Body of pancreas (tissue), 4 donors: ENCODE measurements at regions not wholly inside any gene's neighbourhood (a gene's known extent, or its start where the extent isn't known, plus 50 kb on each side); places are given as distances from the start of the nearest gene placed in this dataset.

Experiments
- ATAC-seq: fragments of 150-250 bp; one replicate; pipeline ENCODE4 v1.9.1; 2016
- DNase-seq, 4 donors: peaks; one replicate each; pipeline ENCODE4 v3.0.0-alpha.2; 2019
- H3K27ac ChIP-seq, 4 donors: fragments of 200-600 bp; sonication (generic); 1 replicate in 3 of 4; 2 replicates in 1 of 4; pipeline versions ENCODE4 v1.5.1 to v1.6.1; 2016 to 2019; ENCODE audit warnings: mild to moderate bottlenecking in 1 of 4, mixed read lengths in 1 of 4, moderate library complexity in 1 of 4
- H3K27me3 ChIP-seq, 2 donors: fragments of 200-600 bp; sonication (generic); one replicate each; pipeline ENCODE4 v1.6.0; 2016; ENCODE audit warnings: mild to moderate bottlenecking in 1 of 2
- H3K36me3 ChIP-seq, 2 donors: fragments of 200-600 bp; sonication (generic); replicated peaks in 1 of 2; 2 replicates each; pipeline ENCODE4 v1.5.1; 2016; ENCODE audit warnings: low read depth in 2 of 2; ENCODE audit not compliant: insufficient read depth in 1 of 2
- H3K4me1 ChIP-seq: fragments of 200-600 bp; sonication (generic); one replicate; pipeline ENCODE4 v1.6.0; 2016
- H3K4me3 ChIP-seq, 2 donors: fragments of 200-600 bp; sonication (generic); 1 replicate in 1 of 2; 2 replicates in 1 of 2; pipeline ENCODE4 v1.5.1; 2016 to 2019
- H3K9me3 ChIP-seq, 3 donors: fragments of 200-600 bp; sonication (generic); 1 replicate in 2 of 3; 2 replicates in 1 of 3; pipeline ENCODE4 v1.5.1; 2016
- POLR2A ChIP-seq, 3 donors: fragments of 450-650 bp; IDR thresholded peaks; one replicate each; pipeline ENCODE4 v1.6.1; 2016; ENCODE audit warnings: antibody characterized with exemption in 3 of 3, mild to moderate bottlenecking in 2 of 3
- WGBS, 2 donors: methylation state at CpG; one replicate each; pipeline ENCODE4 v1.1.5; 2017; 5-methylcytosine and 5-hydroxymethylcytosine counted together
- intact Hi-C: fragments of 100-400 bp; cut with DNase I; formaldehyde crosslinking; loops from one replicate; pipeline ENCODE4 v1.15.1; 2023
- TF ChIP-seq, protein P1 (sequence below), 7 experiments: fragments of 450-650 bp in 4 of 7; fragments of 200-600 bp in 3 of 7; sonication (generic) in 3 of 7; IDR thresholded peaks; one replicate each; pipeline ENCODE4 v1.5.1; 2016 to 2019; ENCODE audit warnings: antibody characterized with exemption in 7 of 7

DNA sequence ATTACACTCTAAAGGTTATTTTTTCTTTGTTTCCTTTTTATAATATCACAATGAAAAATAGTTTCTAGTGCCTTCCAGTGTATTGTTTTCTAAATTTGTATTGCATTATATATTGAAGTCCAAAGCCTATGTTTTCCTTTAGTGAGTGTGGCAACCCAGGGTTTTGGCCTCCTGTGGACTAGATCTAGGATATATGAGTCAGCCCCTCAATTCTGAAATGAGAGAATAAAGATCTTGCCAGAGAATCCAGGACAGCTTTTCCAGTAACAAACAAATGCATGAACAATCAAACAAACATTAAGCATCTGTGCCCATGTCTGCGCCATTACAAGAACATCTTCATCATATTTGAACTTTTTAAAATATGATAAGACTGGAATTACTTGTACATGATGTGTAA lies 70.7 kb upstream of the SSTR1 start:
- intact Hi-C loops = no loop called here
- 95 to 100% methylated on average over 1 of the region's 1 CpG for WGBS, 2 donors

DNA sequence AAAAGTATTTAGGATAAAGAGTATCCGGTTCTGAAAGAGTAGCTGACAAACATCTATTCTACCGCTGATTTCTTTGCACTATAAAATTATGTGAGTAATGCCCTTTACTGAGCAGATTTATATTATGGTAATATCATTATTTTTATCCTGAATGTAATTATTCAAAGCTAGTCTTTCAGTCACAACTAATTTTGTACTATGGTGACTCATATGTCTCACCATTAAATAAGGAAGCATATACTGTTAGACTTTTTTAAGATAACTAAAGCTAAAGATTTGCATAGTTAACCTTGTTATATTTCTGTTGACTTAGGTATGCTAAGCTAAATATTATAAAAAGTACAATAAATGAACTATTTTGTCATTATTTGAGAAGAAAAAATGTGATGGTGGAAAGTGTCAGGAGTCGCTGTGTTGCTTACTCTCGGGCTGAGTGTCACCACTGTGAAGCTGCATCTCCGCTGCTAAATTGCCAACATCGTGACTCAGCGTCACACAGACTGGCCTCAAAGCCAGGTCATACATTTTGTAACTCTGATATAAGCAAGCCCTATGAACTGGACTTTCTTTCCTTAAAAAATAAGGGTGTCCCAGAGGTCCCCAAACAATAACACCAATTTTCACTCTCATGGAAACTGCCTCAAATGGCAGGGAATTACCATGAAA lies 69.1 kb upstream of the SSTR1 start:
- 89 to 91% methylated on average over 7 of the region's 7 CpGs for WGBS, 2 donors

More for the DNA sequence above, 70.7 kb upstream of the SSTR1 start:
- Histone ChIP-seq H3K36me3 (no peaks in the 10 kb centered on the region), H3K4me1 (no peaks in the 10 kb centered on the region), H3K4me3 (no peak overlapping the region), H3K9me3 (no peaks in the 10 kb centered on the region), H3K27me3 (no peaks in the 10 kb centered on the region), H3K27ac (no peak overlapping the region)
- no peak for TF ChIP-seq POLR2A (IDR thresholded peaks at IDR 0.05)
- ATAC-seq = no peak
- DNase-seq = no peak

DNA sequence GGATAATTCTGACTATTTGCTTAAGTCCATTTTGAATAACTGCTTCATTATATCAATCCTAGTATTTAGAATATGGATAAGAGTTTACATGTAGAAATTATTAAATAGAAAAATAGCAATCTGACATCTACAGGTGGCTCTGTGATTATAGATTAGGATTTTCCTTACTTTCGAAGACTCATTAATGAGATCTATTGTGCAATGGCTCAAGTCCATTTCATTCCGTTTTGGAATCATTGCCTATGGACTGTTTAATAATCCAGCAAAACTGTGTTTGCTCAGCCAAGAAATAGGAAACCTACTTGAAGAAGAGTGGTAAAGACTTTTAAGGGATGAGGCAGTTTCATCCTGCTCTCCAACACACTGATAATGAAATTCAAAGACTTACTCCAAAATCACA lies 67.8 kb upstream of the SSTR1 start:
- DNase-seq (no peak), ATAC-seq (no peak)
- WGBS, 2 donors = 56 to 63% methylated on average over 2 of the region's 2 CpGs
- Histone ChIP-seq H3K36me3 (no peaks in the 10 kb centered on the region), H3K4me1 (no peaks in the 10 kb centered on the region), H3K4me3 (no peak overlapping the region), H3K27me3 (no peaks in the 10 kb centered on the region), H3K27ac (no peak overlapping the region), H3K9me3 (no peaks in the 10 kb centered on the region)
- TF ChIP-seq, protein P1, sequence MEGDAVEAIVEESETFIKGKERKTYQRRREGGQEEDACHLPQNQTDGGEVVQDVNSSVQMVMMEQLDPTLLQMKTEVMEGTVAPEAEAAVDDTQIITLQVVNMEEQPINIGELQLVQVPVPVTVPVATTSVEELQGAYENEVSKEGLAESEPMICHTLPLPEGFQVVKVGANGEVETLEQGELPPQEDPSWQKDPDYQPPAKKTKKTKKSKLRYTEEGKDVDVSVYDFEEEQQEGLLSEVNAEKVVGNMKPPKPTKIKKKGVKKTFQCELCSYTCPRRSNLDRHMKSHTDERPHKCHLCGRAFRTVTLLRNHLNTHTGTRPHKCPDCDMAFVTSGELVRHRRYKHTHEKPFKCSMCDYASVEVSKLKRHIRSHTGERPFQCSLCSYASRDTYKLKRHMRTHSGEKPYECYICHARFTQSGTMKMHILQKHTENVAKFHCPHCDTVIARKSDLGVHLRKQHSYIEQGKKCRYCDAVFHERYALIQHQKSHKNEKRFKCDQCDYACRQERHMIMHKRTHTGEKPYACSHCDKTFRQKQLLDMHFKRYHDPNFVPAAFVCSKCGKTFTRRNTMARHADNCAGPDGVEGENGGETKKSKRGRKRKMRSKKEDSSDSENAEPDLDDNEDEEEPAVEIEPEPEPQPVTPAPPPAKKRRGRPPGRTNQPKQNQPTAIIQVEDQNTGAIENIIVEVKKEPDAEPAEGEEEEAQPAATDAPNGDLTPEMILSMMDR (IDR thresholded peaks at IDR 0.05) = no peak
- TF ChIP-seq POLR2A (IDR thresholded peaks at IDR 0.05) = no peak
- intact Hi-C loops = no loop called here

More for the DNA sequence above, 69.1 kb upstream of the SSTR1 start:
- H3K4me3 ChIP-seq = no peak overlapping the region
- H3K4me1 ChIP-seq = no peaks in the 10 kb centered on the region
- intact Hi-C loops = no loop called here
- no peaks in the 10 kb centered on the region for H3K36me3 ChIP-seq
- H3K27me3 ChIP-seq = no peaks in the 10 kb centered on the region
- no peak for ATAC-seq
- DNase-seq = no peak
- no peak overlapping the region for H3K27ac ChIP-seq
- H3K9me3 ChIP-seq = no peaks in the 10 kb centered on the region
- no peak for TF ChIP-seq POLR2A (IDR thresholded peaks at IDR 0.05)
- TF ChIP-seq, protein P1 (IDR thresholded peaks at IDR 0.05) = no peak

DNA sequence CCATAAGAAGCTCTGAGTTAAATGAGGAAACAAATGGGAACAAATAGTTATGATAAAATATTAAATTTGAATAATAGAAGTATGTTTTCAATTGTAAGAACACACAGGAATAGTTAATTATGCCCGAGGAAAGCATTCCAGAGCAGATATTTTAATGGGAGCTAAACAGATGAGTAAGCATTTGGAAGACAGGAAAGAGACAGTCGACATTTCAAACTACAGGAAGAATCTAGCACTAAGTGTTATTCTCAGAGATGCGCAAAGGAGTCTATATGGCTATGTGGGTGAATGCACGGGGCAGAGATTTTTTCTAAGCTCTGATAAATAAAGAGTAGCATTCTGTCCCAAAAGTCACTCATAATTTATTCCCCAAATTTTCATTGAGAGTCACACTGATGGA lies 64.5 kb upstream of the SSTR1 start:
- Histone ChIP-seq H3K9me3 (no peaks in the 10 kb centered on the region), H3K27ac (no peak overlapping the region), H3K36me3 (no peaks in the 10 kb centered on the region), H3K4me3 (no peak overlapping the region), H3K4me1 (peaks cover 3% of the 10 kb centered on the region), H3K27me3 (no peaks in the 10 kb centered on the region)
- ATAC-seq (no peak), DNase-seq (no peak)
- 72% methylated on average over 4 of the region's 4 CpGs for WGBS, 2 donors
- TF ChIP-seq POLR2A (IDR thresholded peaks at IDR 0.05) = no peak
- TF ChIP-seq, protein P1 (IDR thresholded peaks at IDR 0.05) = no peak
- intact Hi-C loops = no loop called here

DNA sequence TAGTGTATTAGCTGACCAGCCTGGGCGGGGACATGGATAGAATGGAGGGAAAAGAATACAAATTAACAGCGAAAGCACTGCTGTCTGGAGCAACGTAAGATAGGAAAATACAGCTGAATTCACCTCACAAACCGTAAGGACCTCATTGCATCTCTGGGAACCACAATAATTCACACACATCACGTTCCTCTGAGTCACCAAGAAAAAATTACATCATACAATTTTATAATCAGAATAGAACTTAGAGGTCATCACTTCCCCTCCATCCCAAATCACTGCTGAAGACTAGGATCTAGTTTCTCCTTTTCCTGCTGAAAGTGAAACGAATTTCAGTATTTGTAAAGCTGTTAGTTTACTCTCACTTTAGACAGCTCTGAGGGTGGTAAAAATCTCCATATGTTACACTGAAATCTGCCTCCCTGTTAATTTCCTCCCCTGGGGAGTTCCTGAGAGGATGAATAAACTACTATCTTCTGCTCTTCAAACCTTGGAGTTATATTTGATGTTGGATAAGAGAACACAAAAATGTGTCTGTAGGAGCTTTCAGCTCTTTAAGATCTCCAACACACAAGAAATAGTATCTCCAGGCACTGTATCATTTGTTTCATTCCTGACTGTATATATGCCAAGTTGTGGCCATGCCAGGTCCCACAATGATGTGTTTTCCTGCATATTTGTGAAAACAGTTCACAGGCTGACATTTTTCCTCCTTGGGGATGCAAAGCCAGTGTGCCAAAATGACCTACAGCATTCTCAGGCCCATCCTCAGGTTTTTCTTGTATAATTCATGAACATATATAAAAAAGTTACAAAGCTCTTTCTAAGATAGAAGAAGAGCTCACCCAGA lies 63.8 kb upstream of the SSTR1 start:
- no peak overlapping the region for H3K27ac ChIP-seq
- DNase-seq = no peak
- H3K9me3 ChIP-seq = no peaks in the 10 kb centered on the region
- ATAC-seq = no peak
- intact Hi-C loops = no loop called here
- WGBS, 2 donors = 56 to 69% methylated on average over 6 of the region's 6 CpGs
- no peaks in the 10 kb centered on the region for H3K36me3 ChIP-seq
- TF ChIP-seq, protein P1 (IDR thresholded peaks at IDR 0.05) = no peak
- no peak for TF ChIP-seq POLR2A (IDR thresholded peaks at IDR 0.05)
- H3K27me3 ChIP-seq = no peaks in the 10 kb centered on the region
- H3K4me1 ChIP-seq = peaks cover 3% of the 10 kb centered on the region
- H3K4me3 ChIP-seq = no peak overlapping the region
